ENCODE measurements at regions not wholly inside any gene's neighbourhood (a gene's known extent, or its start where the extent isn't known, plus 50 kb on each side); places are given as distances from the start of the nearest gene placed in this dataset.

- TF ChIP-seq CTCF (conservative IDR thresholded peaks at IDR 0.05) (no peak), EZH2 (IDR thresholded peaks at IDR 0.05; ENCODE audit: low read depth) (no peak)
Observed at GRCh38 chr6:40930555-40930954, 108.5 kb downstream of the UNC5CL start.

Measured in PC-9 (cell line).